H9 (cell line): ENCODE measurements at regions not wholly inside any gene's neighbourhood (a gene's known extent, or its start where the extent isn't known, plus 50 kb on each side); places are given as distances from the start of the nearest gene placed in this dataset.

Experiments used
- DNase-seq: peaks from one replicate; pipeline ENCODE4 v3.0.0-alpha.2; 2017
- H2AFZ ChIP-seq: one replicate; pipeline ENCODE4 v1.6.1; 2013; ENCODE audit warnings: mild to moderate bottlenecking, low read length, control low read depth, moderate library complexity
- H2AK5ac ChIP-seq: 2 replicates; pipeline ENCODE4 v1.6.1; 2013; ENCODE audit warnings: low read length, control low read depth, mixed read lengths; ENCODE audit not compliant: insufficient read length
- H2BK120ac ChIP-seq: one replicate; pipeline ENCODE4 v1.6.1; 2013; ENCODE audit warnings: low read depth, mild to moderate bottlenecking, low read length, control low read depth, inconsistent platforms; ENCODE audit not compliant: poor library complexity, severe bottlenecking
- H2BK12ac ChIP-seq: 2 replicates; pipeline ENCODE4 v1.6.1; 2013; ENCODE audit warnings: low read length, control low read depth, mixed read lengths, low read depth; ENCODE audit not compliant: insufficient read length
- H2BK15ac ChIP-seq: 2 replicates; pipeline ENCODE4 v1.6.1; 2013; ENCODE audit warnings: low read depth, low read length, control low read depth
- H2BK20ac ChIP-seq: one replicate; pipeline ENCODE4 v1.6.1; 2013; ENCODE audit warnings: low read depth, mild to moderate bottlenecking, low read length, control low read depth, inconsistent platforms; ENCODE audit not compliant: poor library complexity, severe bottlenecking
- H2BK5ac ChIP-seq: 2 replicates; pipeline ENCODE4 v1.6.1; 2013; ENCODE audit warnings: low read length, control low read depth, mixed read lengths; ENCODE audit not compliant: insufficient read length
- H3K14ac ChIP-seq: 2 replicates; pipeline ENCODE4 v1.6.1; 2013; ENCODE audit warnings: low read length, control low read depth; ENCODE audit not compliant: insufficient read depth
- H3K18ac ChIP-seq: 2 replicates; pipeline ENCODE4 v1.6.1; 2013; ENCODE audit warnings: low read depth, mild to moderate bottlenecking, mixed read lengths, low read length, control low read depth; ENCODE audit not compliant: insufficient read length
- H3K23ac ChIP-seq: 2 replicates; pipeline ENCODE4 v1.6.1; 2013; ENCODE audit warnings: low read length, control low read depth, mixed read lengths, low read depth; ENCODE audit not compliant: insufficient read length
- H3K23me2 ChIP-seq: 2 replicates; pipeline ENCODE4 v1.6.1; 2013; ENCODE audit warnings: low read depth, mild to moderate bottlenecking, mixed read lengths, low read length, control low read depth; ENCODE audit not compliant: insufficient read length, poor library complexity, severe bottlenecking
- H3K27ac ChIP-seq: 2 replicates; pipeline ENCODE4 v1.5.1; 2013; ENCODE audit warnings: low read length, control low read depth, mixed read lengths, low read depth; ENCODE audit not compliant: insufficient read length
- H3K27me3 ChIP-seq: 2 replicates; pipeline ENCODE4 v1.6.1; 2013; ENCODE audit warnings: low read length, control low read depth, inconsistent platforms; ENCODE audit not compliant: insufficient read depth
- H3K4ac ChIP-seq: 2 replicates; pipeline ENCODE4 v1.6.1; 2013; ENCODE audit warnings: low read depth, mild to moderate bottlenecking, control low read depth, inconsistent platforms, low read length, moderate library complexity
- H3K4me1 ChIP-seq: 2 replicates; pipeline ENCODE4 v1.6.1; 2013; ENCODE audit warnings: low read length, control low read depth, inconsistent platforms; ENCODE audit not compliant: insufficient read depth
- H3K4me2 ChIP-seq: 2 replicates; pipeline ENCODE4 v1.6.1; 2013; ENCODE audit warnings: low read length, control low read depth, mixed read lengths; ENCODE audit not compliant: insufficient read length, insufficient read depth
- H3K56ac ChIP-seq: 2 replicates; pipeline ENCODE4 v1.6.1; 2013; ENCODE audit warnings: low read depth, mild to moderate bottlenecking, mixed read lengths, low read length, control low read depth; ENCODE audit not compliant: insufficient read length
- H3K79me1 ChIP-seq: 2 replicates; pipeline ENCODE4 v1.6.1; 2013; ENCODE audit warnings: low read depth, mild to moderate bottlenecking, moderate library complexity, low read length, control low read depth, inconsistent platforms; ENCODE audit not compliant: insufficient read depth, poor library complexity, severe bottlenecking
- H3K79me2 ChIP-seq: 2 replicates; pipeline ENCODE4 v1.6.1; 2013; ENCODE audit warnings: low read length, control low read depth, inconsistent platforms; ENCODE audit not compliant: insufficient read depth
- H3K9ac ChIP-seq: 2 replicates; pipeline ENCODE4 v1.6.1; 2013; ENCODE audit warnings: low read length, control low read depth, mixed read lengths; ENCODE audit not compliant: insufficient read length; ENCODE audit errors: extremely low read depth
- H3K9me3 ChIP-seq: one replicate; pipeline ENCODE4 v1.6.1; 2013; ENCODE audit warnings: low read depth, low read length, inconsistent platforms; ENCODE audit not compliant: control insufficient read depth
- H3T11ph ChIP-seq: one replicate; pipeline ENCODE4 v1.6.1; 2013; ENCODE audit warnings: mild to moderate bottlenecking, low read length, control low read depth, inconsistent platforms
- H4K20me1 ChIP-seq: one replicate; pipeline ENCODE4 v1.6.1; 2013; ENCODE audit not compliant: control insufficient read depth, insufficient read length, insufficient read depth
- H4K5ac ChIP-seq: 2 replicates; pipeline ENCODE4 v1.6.1; 2013; ENCODE audit warnings: low read depth, mild to moderate bottlenecking, mixed read lengths, low read length, control low read depth; ENCODE audit not compliant: insufficient read length
- H4K8ac ChIP-seq: replicated peaks from 2 replicates; pipeline ENCODE4 v1.6.1; 2013; ENCODE audit warnings: low read length, control low read depth, mixed read lengths, low read depth; ENCODE audit not compliant: insufficient read length
- H4K91ac ChIP-seq: 2 replicates; pipeline ENCODE4 v1.6.1; 2013; ENCODE audit warnings: low read depth, mild to moderate bottlenecking, moderate library complexity, mixed read lengths, low read length, control low read depth; ENCODE audit not compliant: insufficient read length
- H3K27ac Mint-ChIP-seq, 3 experiments: 2 replicates in 2 of 3; 3 replicates in 1 of 3; pipeline ENCODE4 v1.8.0; 2020 to 2021; ENCODE audit warnings: mixed read lengths in 3 of 3, mild to moderate bottlenecking in 1 of 3, moderate library complexity in 1 of 3
- H3K27me3 Mint-ChIP-seq: 2 replicates; pipeline ENCODE4 v1.8.0; 2021; ENCODE audit warnings: low read depth, mild to moderate bottlenecking, moderate library complexity, mixed read lengths
- H3K36me3 Mint-ChIP-seq, 3 experiments: 2 replicates in 2 of 3; 3 replicates in 1 of 3; pipeline ENCODE4 v1.8.0; 2020 to 2021; ENCODE audit warnings: low read depth in 3 of 3, mixed read lengths in 3 of 3; ENCODE audit not compliant: insufficient read depth in 1 of 3
- H3K4me1 Mint-ChIP-seq, 2 experiments: 2 replicates each; pipeline ENCODE4 v1.8.0; 2020; ENCODE audit warnings: mixed read lengths in 2 of 2
- H3K4me3 Mint-ChIP-seq, 2 experiments: 2 replicates in 1 of 2; 3 replicates in 1 of 2; pipeline ENCODE4 v1.8.0; 2020 to 2021; ENCODE audit warnings: mild to moderate bottlenecking in 2 of 2, mixed read lengths in 2 of 2, moderate library complexity in 1 of 2
- H3K9me3 Mint-ChIP-seq, 2 experiments: 2 replicates in 1 of 2; 3 replicates in 1 of 2; pipeline ENCODE4 v1.8.0; 2020; ENCODE audit warnings: mild to moderate bottlenecking in 2 of 2, mixed read lengths in 2 of 2, moderate library complexity in 1 of 2
- CTCF ChIP-seq: fragments of 200-600 bp; sonication (generic); conservative IDR thresholded peaks from 3 replicates; pipeline ENCODE4 v1.8.0; 2021; ENCODE audit warnings: antibody characterized with exemption, mild to moderate bottlenecking
- WGBS: extraction: QIAGEN DNeasy Blood & Tissue Kit; methylation state at CpG from one replicate; pipeline ENCODE4 v1.1.7; 2013; ENCODE audit warnings: missing lambda C conversion rate, low lambda C conversion rate, mixed read lengths; ENCODE audit not compliant: insufficient read length; ENCODE audit errors: extremely low coverage; 5-methylcytosine and 5-hydroxymethylcytosine counted together

- TF ChIP-seq CTCF = no peak
- no peak overlapping the region for H2BK5ac ChIP-seq
- no peaks in the 10 kb centered on the region for H3K79me2 ChIP-seq
- Mint-ChIP-seq H3K36me3 (peaks cover 11 to 20% (median 12%) of the 10 kb centered on the region in 3 experiments; a peak in 6 of 7 replicates), H3K4me3 (no peak overlapping the region), H3K9me3 (peaks cover 16 to 27% of the 10 kb centered on the region in 2 experiments), H3K4me1 (peaks cover 31 to 51% of the 10 kb centered on the region in 2 experiments), H3K27ac (no peak overlapping the region), H3K27me3 (peaks cover 41% of the 10 kb centered on the region)
- H3K4ac ChIP-seq = no peak overlapping the region
- no peak overlapping the region for H3T11ph ChIP-seq
- H2AK5ac ChIP-seq = no peak overlapping the region
- no peaks in the 10 kb centered on the region for H3K23me2 ChIP-seq
- no peak overlapping the region for H2BK20ac ChIP-seq
- no peak overlapping the region for H3K4me2 ChIP-seq
- no peaks in the 10 kb centered on the region for H4K20me1 ChIP-seq
- no peak overlapping the region for H4K8ac ChIP-seq
- no peak overlapping the region for H3K18ac ChIP-seq
- H3K27me3 ChIP-seq = no peaks in the 10 kb centered on the region
- no peak overlapping the region for H3K14ac ChIP-seq
- no CpG with 5 or more reads among the region's 5 CpGs for WGBS
- no peak overlapping the region for H3K27ac ChIP-seq
- no peak overlapping the region for H2BK120ac ChIP-seq
- no peak overlapping the region for H4K5ac ChIP-seq
- no peak overlapping the region for H2BK15ac ChIP-seq
- H3K9ac ChIP-seq = no peak overlapping the region
- no peak overlapping the region for H3K23ac ChIP-seq
- H2BK12ac ChIP-seq = no peak overlapping the region
- no peaks in the 10 kb centered on the region for H3K79me1 ChIP-seq
- H2AFZ ChIP-seq = no peak overlapping the region
- H3K56ac ChIP-seq = no peak overlapping the region
- no peak overlapping the region for H4K91ac ChIP-seq
- H3K4me1 ChIP-seq = no peaks in the 10 kb centered on the region
- DNase-seq = no peak
- H3K9me3 ChIP-seq = no peaks in the 10 kb centered on the region
Measured at GRCh38 chr1:4273747-4274146, 373.7 kb upstream of the C1orf174 start.
